HepG2 (cell line): ENCODE measurements at regions not wholly inside any gene's neighbourhood (a gene's known extent, or its start where the extent isn't known, plus 50 kb on each side); places are given as distances from the start of the nearest gene placed in this dataset.
A peak's percentile ranks its signal among the peaks of the same experiment; 100 is the strongest.

ENCODE experiments used
- FOXA1 ChIP-seq, 2 experiments: fragments of 450-650 bp in 1 of 2; sonication (generic) in 1 of 2; formaldehyde crosslinking in 1 of 2; IDR thresholded peaks; 2 replicates each; pipeline versions ENCODE4 v1.4.0 to v1.6.1; 2016 to 2020; ENCODE audit warnings: missing genetic modification reagents in 1 of 2
- FOXP4 ChIP-seq: sonication (generic); formaldehyde crosslinking; IDR thresholded peaks from 2 replicates; pipeline ENCODE4 v1.4.0; 2020; ENCODE audit warnings: missing genetic modification reagents
- HDAC1 ChIP-seq: sonication (generic); formaldehyde crosslinking; IDR thresholded peaks from 2 replicates; pipeline ENCODE4 v1.5.1; 2020; ENCODE audit warnings: mild to moderate bottlenecking, missing genetic modification reagents
- HNF4A ChIP-seq: sonication (generic); formaldehyde crosslinking; IDR thresholded peaks from 2 replicates; pipeline ENCODE4 v1.4.0; 2020; ENCODE audit warnings: missing genetic modification reagents
- MIXL1 ChIP-seq: IDR thresholded peaks from 2 replicates; pipeline ENCODE4 v1.6.1; 2016
- PLSCR1 ChIP-seq: sonication (generic); formaldehyde crosslinking; IDR thresholded peaks from 2 replicates; pipeline ENCODE4 v1.5.0; 2020; ENCODE audit warnings: missing genetic modification reagents, mild to moderate bottlenecking, borderline replicate concordance
- SOX6 ChIP-seq, 2 experiments: fragments of 450-650 bp in 1 of 2; sonication (generic) in 1 of 2; formaldehyde crosslinking in 1 of 2; IDR thresholded peaks; 2 replicates each; pipeline versions ENCODE4 v1.4.0 to v1.6.1; 2017 to 2020; ENCODE audit warnings: antibody characterized with exemption in 1 of 2, mild to moderate bottlenecking in 1 of 2, missing genetic modification reagents in 1 of 2
- TEAD3 ChIP-seq: optimal IDR thresholded peaks from 2 replicates; pipeline ENCODE3; 2016; ENCODE audit warnings: borderline replicate concordance
- ZNF468 ChIP-seq: sonication (generic); formaldehyde crosslinking; IDR thresholded peaks from 2 replicates; pipeline ENCODE4 v1.8.0; 2022; ENCODE audit warnings: mild to moderate bottlenecking, moderate library complexity, missing genetic modification reagents
- ZNF703 ChIP-seq: sonication (generic); formaldehyde crosslinking; IDR thresholded peaks from 2 replicates; pipeline ENCODE4 v1.5.1; 2020; ENCODE audit warnings: missing genetic modification reagents, mild to moderate bottlenecking, moderate library complexity, borderline replicate concordance
- TF ChIP-seq, protein P1 (sequence below): sonication (generic); formaldehyde crosslinking; IDR thresholded peaks from 2 replicates; pipeline ENCODE4 v1.9.0; 2021; ENCODE audit warnings: mild to moderate bottlenecking, missing genetic modification reagents
- TF ChIP-seq, protein P2 (sequence below): sonication (generic); formaldehyde crosslinking; IDR thresholded peaks from 2 replicates; pipeline ENCODE4 v1.4.0; 2020; ENCODE audit warnings: missing genetic modification reagents
- TF ChIP-seq, protein P3 (sequence below): sonication (generic); formaldehyde crosslinking; IDR thresholded peaks from 2 replicates; pipeline ENCODE4 v1.5.0; 2020; ENCODE audit warnings: missing genetic modification reagents
- TF ChIP-seq, protein P4 (sequence below): sonication (generic); formaldehyde crosslinking; IDR thresholded peaks from 2 replicates; pipeline ENCODE4 v1.8.1; 2023; ENCODE audit warnings: mild to moderate bottlenecking, inconsistent platforms, moderate library complexity, missing genetic modification reagents, borderline replicate concordance

DNA sequence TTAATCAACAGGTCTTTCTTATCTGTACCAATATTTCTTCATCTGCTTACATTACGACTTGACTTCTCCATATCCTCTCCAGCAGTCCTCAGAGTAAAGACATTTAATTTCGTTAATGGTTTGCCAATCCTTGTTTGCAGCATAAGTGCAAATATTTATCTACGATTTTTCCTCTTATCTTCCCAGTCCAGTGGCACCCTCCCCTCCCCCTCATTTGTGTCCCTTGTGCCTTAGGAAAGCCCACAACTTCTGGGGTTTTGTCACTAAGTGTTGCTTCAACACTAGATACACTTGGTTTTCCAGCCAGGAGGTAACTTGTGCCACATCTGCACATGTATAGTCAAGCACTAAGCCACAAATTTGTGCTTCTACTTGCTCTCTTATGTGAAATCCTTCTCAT lies 327.2 kb downstream of the CBLN4 start (continued):
- TF ChIP-seq, protein P1, sequence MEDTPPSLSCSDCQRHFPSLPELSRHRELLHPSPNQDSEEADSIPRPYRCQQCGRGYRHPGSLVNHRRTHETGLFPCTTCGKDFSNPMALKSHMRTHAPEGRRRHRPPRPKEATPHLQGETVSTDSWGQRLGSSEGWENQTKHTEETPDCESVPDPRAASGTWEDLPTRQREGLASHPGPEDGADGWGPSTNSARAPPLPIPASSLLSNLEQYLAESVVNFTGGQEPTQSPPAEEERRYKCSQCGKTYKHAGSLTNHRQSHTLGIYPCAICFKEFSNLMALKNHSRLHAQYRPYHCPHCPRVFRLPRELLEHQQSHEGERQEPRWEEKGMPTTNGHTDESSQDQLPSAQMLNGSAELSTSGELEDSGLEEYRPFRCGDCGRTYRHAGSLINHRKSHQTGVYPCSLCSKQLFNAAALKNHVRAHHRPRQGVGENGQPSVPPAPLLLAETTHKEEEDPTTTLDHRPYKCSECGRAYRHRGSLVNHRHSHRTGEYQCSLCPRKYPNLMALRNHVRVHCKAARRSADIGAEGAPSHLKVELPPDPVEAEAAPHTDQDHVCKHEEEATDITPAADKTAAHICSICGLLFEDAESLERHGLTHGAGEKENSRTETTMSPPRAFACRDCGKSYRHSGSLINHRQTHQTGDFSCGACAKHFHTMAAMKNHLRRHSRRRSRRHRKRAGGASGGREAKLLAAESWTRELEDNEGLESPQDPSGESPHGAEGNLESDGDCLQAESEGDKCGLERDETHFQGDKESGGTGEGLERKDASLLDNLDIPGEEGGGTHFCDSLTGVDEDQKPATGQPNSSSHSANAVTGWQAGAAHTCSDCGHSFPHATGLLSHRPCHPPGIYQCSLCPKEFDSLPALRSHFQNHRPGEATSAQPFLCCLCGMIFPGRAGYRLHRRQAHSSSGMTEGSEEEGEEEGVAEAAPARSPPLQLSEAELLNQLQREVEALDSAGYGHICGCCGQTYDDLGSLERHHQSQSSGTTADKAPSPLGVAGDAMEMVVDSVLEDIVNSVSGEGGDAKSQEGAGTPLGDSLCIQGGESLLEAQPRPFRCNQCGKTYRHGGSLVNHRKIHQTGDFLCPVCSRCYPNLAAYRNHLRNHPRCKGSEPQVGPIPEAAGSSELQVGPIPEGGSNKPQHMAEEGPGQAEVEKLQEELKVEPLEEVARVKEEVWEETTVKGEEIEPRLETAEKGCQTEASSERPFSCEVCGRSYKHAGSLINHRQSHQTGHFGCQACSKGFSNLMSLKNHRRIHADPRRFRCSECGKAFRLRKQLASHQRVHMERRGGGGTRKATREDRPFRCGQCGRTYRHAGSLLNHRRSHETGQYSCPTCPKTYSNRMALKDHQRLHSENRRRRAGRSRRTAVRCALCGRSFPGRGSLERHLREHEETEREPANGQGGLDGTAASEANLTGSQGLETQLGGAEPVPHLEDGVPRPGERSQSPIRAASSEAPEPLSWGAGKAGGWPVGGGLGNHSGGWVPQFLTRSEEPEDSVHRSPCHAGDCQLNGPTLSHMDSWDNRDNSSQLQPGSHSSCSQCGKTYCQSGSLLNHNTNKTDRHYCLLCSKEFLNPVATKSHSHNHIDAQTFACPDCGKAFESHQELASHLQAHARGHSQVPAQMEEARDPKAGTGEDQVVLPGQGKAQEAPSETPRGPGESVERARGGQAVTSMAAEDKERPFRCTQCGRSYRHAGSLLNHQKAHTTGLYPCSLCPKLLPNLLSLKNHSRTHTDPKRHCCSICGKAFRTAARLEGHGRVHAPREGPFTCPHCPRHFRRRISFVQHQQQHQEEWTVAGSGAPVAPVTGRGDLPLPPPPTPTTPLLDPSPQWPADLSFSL (CRISPR knock-in tag), result peak; percentile 64; the same call in 1 of the 2 replicates
- TF ChIP-seq HNF4A (peak; percentile 29; the same call in 1 of the 2 replicates), ZNF468 (CRISPR knock-in tag) (no peak), MIXL1 (CRISPR knock-in tag) (peak; percentile 31; the same call in 1 of the 2 replicates), PLSCR1 (CRISPR knock-in tag) (no peak), TEAD3 (CRISPR knock-in tag) (no peak), HDAC1 (CRISPR knock-in tag) (peak; percentile 20; the same call in 1 of the 2 replicates), FOXA1 (IDR thresholded peaks at IDR 0.05) (no peak), FOXA1 (CRISPR knock-in tag; IDR thresholded peaks at IDR 0.05) (peak; percentile 43; the same call in 1 of the 2 replicates), SOX6 (IDR thresholded peaks at IDR 0.05) (no peak), SOX6 (CRISPR knock-in tag; IDR thresholded peaks at IDR 0.05) (peak; percentile 43; the same call in 1 of the 2 replicates), ZNF703 (CRISPR knock-in tag) (no peak), FOXP4 (CRISPR knock-in tag) (0 out of 2 replicates have a peak, but pooled peaks have one; percentile 15)
- TF ChIP-seq, protein P2, sequence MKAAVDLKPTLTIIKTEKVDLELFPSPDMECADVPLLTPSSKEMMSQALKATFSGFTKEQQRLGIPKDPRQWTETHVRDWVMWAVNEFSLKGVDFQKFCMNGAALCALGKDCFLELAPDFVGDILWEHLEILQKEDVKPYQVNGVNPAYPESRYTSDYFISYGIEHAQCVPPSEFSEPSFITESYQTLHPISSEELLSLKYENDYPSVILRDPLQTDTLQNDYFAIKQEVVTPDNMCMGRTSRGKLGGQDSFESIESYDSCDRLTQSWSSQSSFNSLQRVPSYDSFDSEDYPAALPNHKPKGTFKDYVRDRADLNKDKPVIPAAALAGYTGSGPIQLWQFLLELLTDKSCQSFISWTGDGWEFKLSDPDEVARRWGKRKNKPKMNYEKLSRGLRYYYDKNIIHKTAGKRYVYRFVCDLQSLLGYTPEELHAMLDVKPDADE (CRISPR knock-in tag), result no peak
- TF ChIP-seq, protein P3, sequence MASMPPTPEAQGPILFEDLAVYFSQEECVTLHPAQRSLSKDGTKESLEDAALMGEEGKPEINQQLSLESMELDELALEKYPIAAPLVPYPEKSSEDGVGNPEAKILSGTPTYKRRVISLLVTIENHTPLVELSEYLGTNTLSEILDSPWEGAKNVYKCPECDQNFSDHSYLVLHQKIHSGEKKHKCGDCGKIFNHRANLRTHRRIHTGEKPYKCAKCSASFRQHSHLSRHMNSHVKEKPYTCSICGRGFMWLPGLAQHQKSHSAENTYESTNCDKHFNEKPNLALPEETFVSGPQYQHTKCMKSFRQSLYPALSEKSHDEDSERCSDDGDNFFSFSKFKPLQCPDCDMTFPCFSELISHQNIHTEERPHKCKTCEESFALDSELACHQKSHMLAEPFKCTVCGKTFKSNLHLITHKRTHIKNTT (CRISPR knock-in tag), result no peak
- TF ChIP-seq, protein P4, sequence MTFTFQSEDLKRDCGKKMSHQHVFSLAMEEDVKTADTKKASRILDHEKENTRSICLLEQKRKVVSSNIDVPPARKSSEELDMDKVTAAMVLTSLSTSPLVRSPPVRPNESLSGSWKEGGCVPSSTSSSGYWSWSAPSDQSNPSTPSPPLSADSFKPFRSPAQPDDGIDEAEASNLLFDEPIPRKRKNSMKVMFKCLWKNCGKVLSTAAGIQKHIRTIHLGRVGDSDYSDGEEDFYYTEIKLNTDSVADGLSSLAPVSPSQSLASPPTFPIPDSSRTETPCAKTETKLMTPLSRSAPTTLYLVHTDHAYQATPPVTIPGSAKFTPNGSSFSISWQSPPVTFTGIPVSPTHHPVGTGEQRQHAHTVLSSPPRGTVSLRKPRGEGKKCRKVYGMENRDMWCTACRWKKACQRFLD (CRISPR knock-in tag), result no peak
